ENCODE measurements at regions not wholly inside any gene's neighbourhood (a gene's known extent, or its start where the extent isn't known, plus 50 kb on each side); places are given as distances from the start of the nearest gene placed in this dataset.
"Not testable (repeated sequence)": the region's sequence is repeated elsewhere in the genome, so short reads cannot be mapped to it uniquely, and the experiment has no call there.

DNA sequence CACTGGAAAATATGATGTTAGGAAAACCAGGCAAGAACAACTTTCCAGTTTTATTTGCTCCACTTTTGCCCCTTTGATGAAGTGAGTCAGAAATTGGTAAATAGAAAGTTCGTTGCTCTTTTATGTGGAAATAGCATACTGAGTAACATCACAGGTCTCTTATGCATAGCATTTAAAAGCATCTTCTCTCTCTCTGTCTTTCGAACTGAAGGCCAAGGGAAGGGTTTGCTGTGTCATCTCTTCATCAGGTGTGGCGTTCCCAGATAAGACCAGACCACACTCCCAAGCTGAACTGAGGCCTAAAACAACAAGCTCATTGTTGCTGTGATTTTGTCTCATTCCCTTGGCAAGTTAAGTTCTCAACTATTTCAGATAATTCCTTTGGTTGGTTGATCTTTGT lies 131.8 kb upstream of the GRB10 start:
- H3K4me1 ChIP-seq (ENCODE audit: control insufficient read depth, low read depth, low read length): no peaks in the 10 kb centered on the region
- H3K23ac ChIP-seq (ENCODE audit: low read length): no peak overlapping the region
- no peak overlapping the region for H2BK15ac ChIP-seq (replicated peaks; ENCODE audit: low read depth)
- H4K5ac ChIP-seq (ENCODE audit: low read length): no peak overlapping the region
- no peaks in the 10 kb centered on the region for H3K79me2 ChIP-seq (ENCODE audit: control insufficient read depth, insufficient read depth, low read length)
- H2BK120ac ChIP-seq (ENCODE audit: low read depth, low read length): no peak overlapping the region
- H3K4me3 ChIP-seq (ENCODE audit: low read length): no peak overlapping the region
- no CpG with 5 or more reads among the region's 3 CpGs for WGBS (ENCODE audit: extremely low coverage, insufficient coverage, low lambda C conversion rate)
- no peak overlapping the region for H3K4ac ChIP-seq (ENCODE audit: low read depth, low read length)
- H3K36me3 ChIP-seq (ENCODE audit: control insufficient read depth, insufficient read depth, low read length): no peaks in the 10 kb centered on the region
- DNase-seq: peak; percentile 3
- no peak overlapping the region for H3K9ac ChIP-seq (ENCODE audit: low read length)
- H2BK5ac ChIP-seq (ENCODE audit: low read length): no peak overlapping the region
- H3K18ac ChIP-seq (ENCODE audit: low read length): no peak overlapping the region
- no peak overlapping the region for H4K8ac ChIP-seq (ENCODE audit: low read depth, low read length)
- H3K27me3 ChIP-seq (ENCODE audit: insufficient read depth, low read length, poor library complexity): no peaks in the 10 kb centered on the region
- no peak overlapping the region for H3K4me2 ChIP-seq (ENCODE audit: low read length)
- no peak overlapping the region for H2AK5ac ChIP-seq (ENCODE audit: low read length)
- no peak overlapping the region for H3K56ac ChIP-seq (ENCODE audit: low read length)
- H3K79me1 ChIP-seq (ENCODE audit: low read length): no peaks in the 10 kb centered on the region
- no peak overlapping the region for H3K27ac ChIP-seq (ENCODE audit: low read depth, low read length)

GRCh38 chr7:50908628-50909290 lies 126.1 kb upstream of the GRB10 start:
- H3K79me2 ChIP-seq (ENCODE audit: control insufficient read depth, insufficient read depth, low read length): no peaks in the 10 kb centered on the region
- no peak overlapping the region for H3K23ac ChIP-seq (ENCODE audit: low read length)
- no peak overlapping the region for H3K4ac ChIP-seq (ENCODE audit: low read depth, low read length)
- H3K4me3 ChIP-seq (ENCODE audit: low read length): no peak overlapping the region
- no peak overlapping the region for H3K4me2 ChIP-seq (ENCODE audit: low read length)
- H2BK15ac ChIP-seq (replicated peaks; ENCODE audit: low read depth): no peak overlapping the region
- H2AK5ac ChIP-seq (ENCODE audit: low read length): no peak overlapping the region
- no peak overlapping the region for H3K56ac ChIP-seq (ENCODE audit: low read length)
- H3K27ac ChIP-seq (ENCODE audit: low read depth, low read length): no peak overlapping the region
- H3K36me3 ChIP-seq (ENCODE audit: control insufficient read depth, insufficient read depth, low read length): no peaks in the 10 kb centered on the region
- H3K79me1 ChIP-seq (ENCODE audit: low read length): no peaks in the 10 kb centered on the region
- H3K9ac ChIP-seq (ENCODE audit: low read length): no peak overlapping the region
- H3K18ac ChIP-seq (ENCODE audit: low read length): no peak overlapping the region
- H2BK5ac ChIP-seq (ENCODE audit: low read length): no peak overlapping the region
- H4K5ac ChIP-seq (ENCODE audit: low read length): no peak overlapping the region
- no peaks in the 10 kb centered on the region for H3K27me3 ChIP-seq (ENCODE audit: insufficient read depth, low read length, poor library complexity)
- no peak overlapping the region for H4K8ac ChIP-seq (ENCODE audit: low read depth, low read length)
- H3K4me1 ChIP-seq (ENCODE audit: control insufficient read depth, low read depth, low read length): no peaks in the 10 kb centered on the region
- no CpG with 5 or more reads among the region's 2 CpGs for WGBS (ENCODE audit: extremely low coverage, insufficient coverage, low lambda C conversion rate)
- H2BK120ac ChIP-seq (ENCODE audit: low read depth, low read length): no peak overlapping the region
- no peak for DNase-seq

DNA sequence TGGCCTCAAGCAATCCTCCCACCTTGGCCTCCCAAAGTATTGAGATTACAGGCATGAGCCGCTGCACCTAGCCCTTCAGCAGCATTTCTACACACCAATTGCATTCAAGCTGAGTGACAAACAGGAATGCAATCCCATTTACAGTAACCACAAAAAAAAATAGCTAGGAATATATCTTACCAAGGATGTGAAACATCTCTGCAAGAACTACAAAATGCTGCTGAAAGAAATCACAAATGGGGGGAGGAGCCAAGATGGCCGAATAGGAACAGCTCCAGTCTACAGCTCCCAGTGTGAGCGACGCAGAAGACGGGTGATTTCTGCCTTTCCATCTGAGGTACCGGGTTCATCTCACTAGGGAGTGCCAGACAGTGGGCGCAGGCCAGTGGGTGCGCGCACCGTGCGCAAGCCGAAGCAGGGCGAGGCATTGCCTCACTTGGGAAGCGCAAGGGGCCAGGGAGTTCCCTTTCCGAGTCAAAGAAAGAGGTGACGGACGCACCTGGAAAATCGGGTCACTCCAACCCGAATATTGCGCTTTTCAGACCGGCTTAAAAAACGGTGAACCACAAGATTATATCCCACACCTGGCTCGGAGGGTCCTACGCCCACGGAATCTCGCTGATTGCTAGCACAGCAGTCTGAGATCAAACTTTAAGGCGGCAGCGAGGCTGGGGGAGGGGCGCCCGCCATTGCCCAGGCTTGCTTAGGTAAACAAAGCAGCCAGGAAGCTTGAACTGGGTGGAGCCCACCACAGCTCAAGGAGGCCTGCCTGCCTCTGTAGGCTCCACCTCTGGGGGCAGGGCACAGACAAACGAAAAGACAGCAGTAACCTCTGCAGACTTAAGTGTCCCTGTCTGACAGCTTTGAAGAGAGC lies 116.1 kb upstream of the GRB10 start:
- H3K9ac ChIP-seq (ENCODE audit: low read length); H4K8ac ChIP-seq (ENCODE audit: low read depth, low read length); H4K5ac ChIP-seq (ENCODE audit: low read length); H3K56ac ChIP-seq (ENCODE audit: low read length); H2BK5ac ChIP-seq (ENCODE audit: low read length); H3K36me3 ChIP-seq (ENCODE audit: control insufficient read depth, insufficient read depth, low read length); H2BK120ac ChIP-seq (ENCODE audit: low read depth, low read length); H3K4me2 ChIP-seq (ENCODE audit: low read length); H3K27me3 ChIP-seq (ENCODE audit: insufficient read depth, low read length, poor library complexity); H3K18ac ChIP-seq (ENCODE audit: low read length); H3K79me1 ChIP-seq (ENCODE audit: low read length); H3K27ac ChIP-seq (ENCODE audit: low read depth, low read length); H3K4me3 ChIP-seq (ENCODE audit: low read length); H2AK5ac ChIP-seq (ENCODE audit: low read length); H2BK15ac ChIP-seq (replicated peaks; ENCODE audit: low read depth); H3K4me1 ChIP-seq (ENCODE audit: control insufficient read depth, low read depth, low read length); H3K23ac ChIP-seq (ENCODE audit: low read length); H3K79me2 ChIP-seq (ENCODE audit: control insufficient read depth, insufficient read depth, low read length); DNase-seq: not testable (repeated sequence)
- no CpG with 5 or more reads among the region's 31 CpGs for WGBS (ENCODE audit: extremely low coverage, insufficient coverage, low lambda C conversion rate)
- peak overlapping the region; percentile 36 for H3K4ac ChIP-seq (ENCODE audit: low read depth, low read length)

DNA sequence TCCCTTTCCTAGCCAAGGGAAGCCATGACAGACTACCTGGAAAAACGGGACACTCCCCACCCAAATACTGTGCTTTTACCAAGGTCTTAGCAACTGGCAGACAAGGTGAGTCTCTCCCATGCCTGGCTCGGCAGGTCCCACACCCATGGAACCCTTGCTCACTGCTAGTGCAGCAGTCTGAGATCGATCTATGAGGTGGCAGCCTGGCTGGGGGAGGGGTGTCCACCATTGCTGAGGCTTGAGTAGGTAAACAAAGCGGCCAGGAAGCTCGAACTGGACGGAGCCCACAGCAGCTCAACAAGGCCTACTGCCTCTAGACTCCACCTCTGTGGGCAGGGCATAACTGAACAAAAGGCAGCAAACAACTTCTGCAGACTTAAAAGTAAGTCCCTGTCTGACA lies 104.4 kb upstream of the GRB10 start:
- not testable (repeated sequence) for H3K79me2 ChIP-seq (ENCODE audit: control insufficient read depth, insufficient read depth, low read length); H3K4me2 ChIP-seq (ENCODE audit: low read length); H2BK120ac ChIP-seq (ENCODE audit: low read depth, low read length); H3K9ac ChIP-seq (ENCODE audit: low read length); H3K27me3 ChIP-seq (ENCODE audit: insufficient read depth, low read length, poor library complexity); H4K8ac ChIP-seq (ENCODE audit: low read depth, low read length); H3K23ac ChIP-seq (ENCODE audit: low read length); H3K4ac ChIP-seq (ENCODE audit: low read depth, low read length); H3K79me1 ChIP-seq (ENCODE audit: low read length); H3K36me3 ChIP-seq (ENCODE audit: control insufficient read depth, insufficient read depth, low read length); H3K4me1 ChIP-seq (ENCODE audit: control insufficient read depth, low read depth, low read length); H2BK15ac ChIP-seq (replicated peaks; ENCODE audit: low read depth); H3K4me3 ChIP-seq (ENCODE audit: low read length); H2AK5ac ChIP-seq (ENCODE audit: low read length); H4K5ac ChIP-seq (ENCODE audit: low read length); H3K18ac ChIP-seq (ENCODE audit: low read length); H3K56ac ChIP-seq (ENCODE audit: low read length); H2BK5ac ChIP-seq (ENCODE audit: low read length); DNase-seq; H3K27ac ChIP-seq (ENCODE audit: low read depth, low read length)
- WGBS (ENCODE audit: extremely low coverage, insufficient coverage, low lambda C conversion rate): no CpG with 5 or more reads among the region's 6 CpGs

GRCh38 chr7:50872437-50872836 lies 89.7 kb upstream of the GRB10 start:
- Histone ChIP-seq H3K79me1 (ENCODE audit: low read length) (no peaks in the 10 kb centered on the region), H3K18ac (ENCODE audit: low read length) (no peak overlapping the region), H2BK5ac (ENCODE audit: low read length) (no peak overlapping the region), H4K8ac (ENCODE audit: low read depth, low read length) (no peak overlapping the region), H3K4me3 (ENCODE audit: low read length) (no peak overlapping the region), H3K4ac (ENCODE audit: low read depth, low read length) (no peak overlapping the region), H2BK15ac (replicated peaks; ENCODE audit: low read depth) (no peak overlapping the region), H3K56ac (ENCODE audit: low read length) (no peak overlapping the region), H2BK120ac (ENCODE audit: low read depth, low read length) (no peak overlapping the region), H3K79me2 (ENCODE audit: control insufficient read depth, insufficient read depth, low read length) (no peaks in the 10 kb centered on the region), H3K36me3 (ENCODE audit: control insufficient read depth, insufficient read depth, low read length) (no peaks in the 10 kb centered on the region), H4K5ac (ENCODE audit: low read length) (no peak overlapping the region), H3K9ac (ENCODE audit: low read length) (no peak overlapping the region), H3K27ac (ENCODE audit: low read depth, low read length) (no peak overlapping the region), H3K23ac (ENCODE audit: low read length) (no peak overlapping the region), H3K4me1 (ENCODE audit: control insufficient read depth, low read depth, low read length) (no peaks in the 10 kb centered on the region), H2AK5ac (ENCODE audit: low read length) (no peak overlapping the region), H3K27me3 (ENCODE audit: insufficient read depth, low read length, poor library complexity) (no peaks in the 10 kb centered on the region), H3K4me2 (ENCODE audit: low read length) (no peak overlapping the region)
- no CpG with 5 or more reads among the region's 4 CpGs for WGBS (ENCODE audit: extremely low coverage, insufficient coverage, low lambda C conversion rate)
- no peak for DNase-seq
